ENCODE measurements at regions not wholly inside any gene's neighbourhood (a gene's known extent, or its start where the extent isn't known, plus 50 kb on each side); places are given as distances from the start of the nearest gene placed in this dataset.

- Histone ChIP-seq H3K79me2 (ENCODE audit: control insufficient read depth, insufficient read depth, low read length) (no peaks in the 10 kb centered on the region), H3K4me2 (ENCODE audit: insufficient read depth, low read length) (no peak overlapping the region), H3K27me3 (ENCODE audit: control insufficient read depth in 2 of 2, insufficient read depth in 2 of 2, low read length in 2 of 2) (no peaks in the 10 kb centered on the region), H3K36me3 (ENCODE audit: control insufficient read depth in 2 of 2, extremely low read depth in 1 of 2, insufficient read depth in 2 of 2, low read length in 2 of 2) (no peaks in the 10 kb centered on the region), H3K9me3 (replicated peaks; ENCODE audit: control insufficient read depth, insufficient read depth, low read length) (no peaks in the 10 kb centered on the region), H3K27ac (ENCODE audit: insufficient read depth, low read depth, low read length) (no peak overlapping the region), H3K4me3 (replicated peaks in 1 of 3; ENCODE audit: insufficient read depth in 1 of 3, low read depth in 1 of 3, low read length in 3 of 3) (no peak overlapping the region), H2AFZ (ENCODE audit: low read depth, low read length) (no peak overlapping the region), H3K9me1 (replicated peaks; ENCODE audit: control insufficient read depth, extremely low read depth, insufficient read depth, low read length) (no peaks in the 10 kb centered on the region), H3K4me1 (ENCODE audit: control insufficient read depth, extremely low read depth, insufficient read depth, low read length) (no peaks in the 10 kb centered on the region), H3K9ac (replicated peaks; ENCODE audit: extremely low read depth, insufficient read depth, low read length) (no peak overlapping the region), H4K20me1 (replicated peaks; ENCODE audit: control insufficient read depth, extremely low read depth, insufficient read depth, low read length) (no peaks in the 10 kb centered on the region)
- TF ChIP-seq FOS (IDR thresholded peaks at IDR 0.05; ENCODE audit: borderline replicate concordance, insufficient read depth, low read length) (no peak), POLR2A (IDR thresholded peaks at IDR 0.05; ENCODE audit: low read depth, low read length) (no peak), EZH2 (IDR thresholded peaks at IDR 0.05; ENCODE audit: borderline replicate concordance, low read depth, low read length, severe bottlenecking) (no peak), POLR2AphosphoS5 (IDR thresholded peaks at IDR 0.05; ENCODE audit: insufficient read depth, low read depth, low read length) (no peak), GATA2 (IDR thresholded peaks at IDR 0.05; ENCODE audit: insufficient read depth, insufficient read length, low read depth, low read length) (no peak), JUN (IDR thresholded peaks at IDR 0.05; ENCODE audit: borderline replicate concordance, insufficient read depth, insufficient read length, low read depth) (no peak), MYC (IDR thresholded peaks at IDR 0.05; ENCODE audit: low read depth, low read length) (no peak)
- TF ChIP-seq, protein P1, sequence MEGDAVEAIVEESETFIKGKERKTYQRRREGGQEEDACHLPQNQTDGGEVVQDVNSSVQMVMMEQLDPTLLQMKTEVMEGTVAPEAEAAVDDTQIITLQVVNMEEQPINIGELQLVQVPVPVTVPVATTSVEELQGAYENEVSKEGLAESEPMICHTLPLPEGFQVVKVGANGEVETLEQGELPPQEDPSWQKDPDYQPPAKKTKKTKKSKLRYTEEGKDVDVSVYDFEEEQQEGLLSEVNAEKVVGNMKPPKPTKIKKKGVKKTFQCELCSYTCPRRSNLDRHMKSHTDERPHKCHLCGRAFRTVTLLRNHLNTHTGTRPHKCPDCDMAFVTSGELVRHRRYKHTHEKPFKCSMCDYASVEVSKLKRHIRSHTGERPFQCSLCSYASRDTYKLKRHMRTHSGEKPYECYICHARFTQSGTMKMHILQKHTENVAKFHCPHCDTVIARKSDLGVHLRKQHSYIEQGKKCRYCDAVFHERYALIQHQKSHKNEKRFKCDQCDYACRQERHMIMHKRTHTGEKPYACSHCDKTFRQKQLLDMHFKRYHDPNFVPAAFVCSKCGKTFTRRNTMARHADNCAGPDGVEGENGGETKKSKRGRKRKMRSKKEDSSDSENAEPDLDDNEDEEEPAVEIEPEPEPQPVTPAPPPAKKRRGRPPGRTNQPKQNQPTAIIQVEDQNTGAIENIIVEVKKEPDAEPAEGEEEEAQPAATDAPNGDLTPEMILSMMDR (IDR thresholded peaks at IDR 0.05; ENCODE audit: extremely low read depth in 1 of 2, insufficient read depth in 1 of 2, low read depth in 1 of 2, low read length in 2 of 2), result no peak
- TF ChIP-seq, protein P2, sequence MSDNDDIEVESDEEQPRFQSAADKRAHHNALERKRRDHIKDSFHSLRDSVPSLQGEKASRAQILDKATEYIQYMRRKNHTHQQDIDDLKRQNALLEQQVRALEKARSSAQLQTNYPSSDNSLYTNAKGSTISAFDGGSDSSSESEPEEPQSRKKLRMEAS (IDR thresholded peaks at IDR 0.05; ENCODE audit: insufficient read depth, insufficient read length), result no peak
- BruUV-seq (replicated peaks), result no TSS peak
- dilution Hi-C loops (cut with MboI; ENCODE audit: extremely low pct_ligation_motif_present, low sequenced_read_pairs) (no loop called here), intact Hi-C loops (cut with micrococcal nuclease) (no loop called here)
- CTCF ChIA-PET, result no interaction called here
- POLR2A ChIA-PET, result no interaction called here
- FAIRE-seq (no peak), DNase-seq (ENCODE audit: low read depth, low spot score) (no peak)
Observed at GRCh38 chr6:104109806-104110205, 749.9 kb downstream of the HACE1 start.

Measured in endothelial cell of umbilical vein (primary cell).